ENCODE measurements at regions not wholly inside any gene's neighbourhood (a gene's known extent, or its start where the extent isn't known, plus 50 kb on each side); places are given as distances from the start of the nearest gene placed in this dataset.

DNA sequence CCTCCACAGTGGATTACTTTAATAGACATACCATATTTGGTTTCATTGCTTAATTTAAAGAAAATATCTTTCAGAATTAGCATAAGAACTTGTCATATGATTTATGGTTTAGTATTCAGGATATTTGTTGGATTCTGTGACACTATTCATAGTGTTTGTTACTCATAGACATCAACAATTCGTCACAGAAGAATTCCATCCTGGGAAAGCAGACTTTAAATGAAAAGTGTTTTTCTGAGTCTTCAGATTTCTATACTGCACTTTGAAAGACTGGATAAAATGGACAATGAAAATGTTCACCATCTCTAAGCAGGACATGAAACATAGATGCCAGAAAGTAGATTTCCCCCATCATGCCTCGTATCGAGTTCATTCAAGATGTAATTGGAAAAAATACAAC lies 435.6 kb upstream of the ONECUT1 start:
- intact Hi-C loops (cut with DNase I): no loop called here
- TF ChIP-seq, protein P1, sequence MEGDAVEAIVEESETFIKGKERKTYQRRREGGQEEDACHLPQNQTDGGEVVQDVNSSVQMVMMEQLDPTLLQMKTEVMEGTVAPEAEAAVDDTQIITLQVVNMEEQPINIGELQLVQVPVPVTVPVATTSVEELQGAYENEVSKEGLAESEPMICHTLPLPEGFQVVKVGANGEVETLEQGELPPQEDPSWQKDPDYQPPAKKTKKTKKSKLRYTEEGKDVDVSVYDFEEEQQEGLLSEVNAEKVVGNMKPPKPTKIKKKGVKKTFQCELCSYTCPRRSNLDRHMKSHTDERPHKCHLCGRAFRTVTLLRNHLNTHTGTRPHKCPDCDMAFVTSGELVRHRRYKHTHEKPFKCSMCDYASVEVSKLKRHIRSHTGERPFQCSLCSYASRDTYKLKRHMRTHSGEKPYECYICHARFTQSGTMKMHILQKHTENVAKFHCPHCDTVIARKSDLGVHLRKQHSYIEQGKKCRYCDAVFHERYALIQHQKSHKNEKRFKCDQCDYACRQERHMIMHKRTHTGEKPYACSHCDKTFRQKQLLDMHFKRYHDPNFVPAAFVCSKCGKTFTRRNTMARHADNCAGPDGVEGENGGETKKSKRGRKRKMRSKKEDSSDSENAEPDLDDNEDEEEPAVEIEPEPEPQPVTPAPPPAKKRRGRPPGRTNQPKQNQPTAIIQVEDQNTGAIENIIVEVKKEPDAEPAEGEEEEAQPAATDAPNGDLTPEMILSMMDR (IDR thresholded peaks at IDR 0.05): no peak
- no peak overlapping the region for H3K27ac ChIP-seq

DNA sequence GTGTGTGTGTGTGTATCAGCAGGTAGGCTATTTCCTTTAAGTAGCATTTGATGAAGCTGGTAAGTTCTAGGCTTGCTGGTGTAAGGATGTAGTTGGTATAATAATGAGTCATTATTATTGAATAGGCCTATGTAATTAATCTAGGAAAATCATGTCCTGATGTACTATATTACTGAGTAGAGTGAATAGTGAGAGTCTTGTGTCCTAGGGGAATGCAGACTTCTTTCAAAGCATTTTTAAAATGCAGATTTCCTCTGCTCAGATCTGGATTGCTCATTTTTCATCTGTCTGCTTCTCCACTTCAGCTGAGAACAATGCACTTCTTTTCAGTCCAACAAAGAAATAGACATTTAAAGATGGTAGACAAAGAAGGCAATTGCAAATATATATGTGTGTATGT lies 434.2 kb upstream of the ONECUT1 start:
- DNase-seq (ENCODE audit: low spot score in 2 of 2): no peak
- TF ChIP-seq, protein P1 (IDR thresholded peaks at IDR 0.05): no peak
- no peak overlapping the region for H3K4me3 ChIP-seq
- intact Hi-C loops (cut with DNase I): no loop called here
- H3K36me3 ChIP-seq: no peaks in the 10 kb centered on the region
- H3K4me1 ChIP-seq: no peaks in the 10 kb centered on the region
- H3K27me3 ChIP-seq: no peaks in the 10 kb centered on the region
- H3K27ac ChIP-seq: no peak overlapping the region
- H3K9me3 ChIP-seq: no peaks in the 10 kb centered on the region

More for the DNA sequence above, 435.6 kb upstream of the ONECUT1 start:
- Histone ChIP-seq H3K9me3 (no peaks in the 10 kb centered on the region), H3K27me3 (no peaks in the 10 kb centered on the region), H3K4me3 (no peak overlapping the region), H3K4me1 (no peaks in the 10 kb centered on the region), H3K36me3 (no peaks in the 10 kb centered on the region)
- no peak for DNase-seq (ENCODE audit: low spot score in 2 of 2)

GRCh38 chr15:53223815-53224214 lies 433.7 kb upstream of the ONECUT1 start:
- Histone ChIP-seq H3K4me3 (no peak overlapping the region), H3K27ac (no peak overlapping the region), H3K27me3 (no peaks in the 10 kb centered on the region), H3K36me3 (no peaks in the 10 kb centered on the region), H3K9me3 (no peaks in the 10 kb centered on the region), H3K4me1 (no peaks in the 10 kb centered on the region)
- no peak for DNase-seq (ENCODE audit: low spot score in 2 of 2)
- TF ChIP-seq, protein P1 (IDR thresholded peaks at IDR 0.05): no peak
- intact Hi-C loops (cut with DNase I): no loop called here

DNA sequence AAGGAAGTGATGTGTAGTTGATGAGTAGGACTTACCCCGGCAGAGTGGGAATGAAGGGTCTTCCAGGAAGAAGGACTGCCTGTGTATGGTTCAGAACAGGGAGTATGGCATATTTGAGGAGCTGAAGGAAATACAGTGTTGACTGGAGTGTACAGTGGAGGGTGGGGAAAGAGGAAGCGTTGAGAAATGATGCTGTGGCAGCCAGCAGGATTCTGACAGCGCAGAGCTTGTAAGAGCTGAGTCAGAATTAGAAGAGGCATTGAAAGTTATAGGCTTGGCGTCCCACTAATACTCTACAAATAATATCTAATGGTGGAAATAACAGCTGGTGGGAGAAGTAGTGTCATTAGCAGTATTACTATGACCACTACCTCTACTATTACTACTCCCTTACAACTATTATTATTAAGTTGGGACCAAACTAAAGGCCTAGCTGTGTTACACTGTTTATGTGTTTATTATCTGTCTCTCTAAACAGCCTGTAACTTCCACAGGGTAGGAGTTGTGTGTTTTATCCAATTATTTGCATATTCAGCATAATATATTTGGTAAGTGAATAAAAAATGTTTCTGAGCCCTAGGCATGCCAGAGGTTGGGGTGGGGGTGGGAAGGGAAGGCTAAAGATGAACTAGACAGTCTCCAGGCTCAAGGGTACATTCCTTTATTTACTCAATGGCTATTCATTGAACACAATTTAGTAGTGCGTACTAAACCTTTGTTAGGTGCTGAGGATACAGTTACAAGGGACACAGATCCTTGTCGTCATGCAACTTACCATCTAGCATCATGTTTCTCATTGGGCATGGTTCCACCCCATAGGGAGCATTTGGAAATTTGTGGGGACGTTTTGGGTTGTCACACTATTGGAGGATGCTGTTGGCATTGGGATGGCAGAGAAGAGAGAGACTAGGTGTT lies 428.8 kb upstream of the ONECUT1 start:
- no peak for DNase-seq (ENCODE audit: low spot score in 2 of 2)
- Histone ChIP-seq H3K9me3 (no peaks in the 10 kb centered on the region), H3K27me3 (no peaks in the 10 kb centered on the region), H3K36me3 (no peaks in the 10 kb centered on the region), H3K4me1 (no peaks in the 10 kb centered on the region), H3K27ac (no peak overlapping the region), H3K4me3 (no peak overlapping the region)
- TF ChIP-seq, protein P1 (IDR thresholded peaks at IDR 0.05): no peak
- intact Hi-C loops (cut with DNase I): no loop called here

- H3K36me3 ChIP-seq: no peaks in the 10 kb centered on the region
- H3K27me3 ChIP-seq: no peaks in the 10 kb centered on the region
- TF ChIP-seq, protein P1 (IDR thresholded peaks at IDR 0.05): no peak
- no peaks in the 10 kb centered on the region for H3K4me1 ChIP-seq
- no peak overlapping the region for H3K27ac ChIP-seq
- no peak overlapping the region for H3K4me3 ChIP-seq
- intact Hi-C loops (cut with DNase I): no loop called here
- DNase-seq (ENCODE audit: low spot score in 2 of 2): no peak
- no peaks in the 10 kb centered on the region for H3K9me3 ChIP-seq
Observed at GRCh38 chr15:53216036-53216435, 425.9 kb upstream of the ONECUT1 start.
